HCT116 (cell line): ENCODE measurements at regions not wholly inside any gene's neighbourhood (a gene's known extent, or its start where the extent isn't known, plus 50 kb on each side); places are given as distances from the start of the nearest gene placed in this dataset.

ENCODE experiments used
- ATAC-seq: fragments of 200-7000 bp; cut with Tn5 transposase; 2 replicates; pipeline ENCODE4 v1.9.1; 2020; ENCODE audit warnings: mild to moderate bottlenecking, moderate library complexity
- BruUV-seq: library from RNA; stranded (reverse); fragments of 400-500 nt; replicated peaks from 2 replicates; lab custom pipeline; 2021; lab: Mats Ljungman, UMichigan
- CTCF ChIA-PET: fragments of 300-600 bp; sonication (Branson Sonifier 250); formaldehyde crosslinking; loops from one replicate; lab custom pipeline; 2021; ENCODE audit warnings: antibody characterized with exemption; lab: Charles Lee
- POLR2A ChIA-PET: fragments of 300-600, 350-600 bp; sonication (Branson Sonifier 250); formaldehyde crosslinking; loops from one replicate; lab custom pipeline; 2021; ENCODE audit warnings: antibody characterized with exemption; lab: Charles Lee
- RAD21 ChIA-PET, 2 experiments: fragments of 300-600 bp; sonication (Branson Sonifier 250); formaldehyde crosslinking; loops; one replicate each; lab custom pipeline; 2023; ENCODE audit warnings: low total read pairs in 2 of 2; ENCODE audit not compliant: uncharacterized antibody in 2 of 2, unreplicated experiment in 2 of 2, low non-redundant PET in 1 of 2; lab: Charles Lee
- DNase-seq: peaks from one replicate; pipeline ENCODE4 v3.0.0-alpha.2; 2010; ENCODE audit warnings: low read depth, low spot score
- H2AFZ ChIP-seq: fragments of 200-600 bp; shearing (Covaris generic), sonication (generic); 2 replicates; pipeline ENCODE4 v1.6.1; 2017; ENCODE audit warnings: low read depth, mixed run types, mixed read lengths, antibody characterized with exemption, low read length; ENCODE audit not compliant: poor library complexity, severe bottlenecking
- H3K27ac ChIP-seq: 2 replicates; pipeline ENCODE4 v1.5.1; 2012; ENCODE audit warnings: low read depth, low read length
- H3K27me3 ChIP-seq: fragments of 200-600 bp; sonication (generic); 2 replicates; pipeline ENCODE4 v1.6.1; 2016; ENCODE audit warnings: mixed run types, low read length, mixed read lengths; ENCODE audit not compliant: insufficient read depth
- H3K36me3 ChIP-seq, 2 experiments: fragments of 200-500 bp in 1 of 2; fragments of 200-600 bp in 1 of 2; sonication (Bioruptor generic) in 1 of 2; sonication (generic) in 1 of 2; 2 replicates each; pipeline versions ENCODE4 v1.5.1 to v1.6.1; 2014 to 2016; ENCODE audit warnings: low read length in 2 of 2, inconsistent platforms in 1 of 2, mixed read lengths in 1 of 2, mixed run types in 1 of 2; ENCODE audit not compliant: insufficient read depth in 2 of 2, control insufficient read depth in 1 of 2
- H3K4me1 ChIP-seq, 2 experiments: fragments of 200-600 bp in 1 of 2; sonication (generic) in 1 of 2; 2 replicates each; pipeline versions ENCODE4 v1.5.1 to v1.6.1; 2012 to 2017; ENCODE audit warnings: low read length in 2 of 2, inconsistent platforms in 1 of 2, mild to moderate bottlenecking in 1 of 2, mixed read lengths in 1 of 2, mixed run types in 1 of 2, moderate library complexity in 1 of 2; ENCODE audit not compliant: insufficient read depth in 2 of 2, control insufficient read depth in 1 of 2
- H3K4me2 ChIP-seq: fragments of 200-600 bp; sonication (generic); 2 replicates; pipeline ENCODE4 v1.6.1; 2017; ENCODE audit warnings: mixed run types, low read length, mixed read lengths
- H3K4me3 ChIP-seq, 2 experiments: fragments of 200-600 bp in 1 of 2; sonication (generic) in 1 of 2; replicated peaks in 1 of 2; 2 replicates each; pipeline ENCODE4 v1.5.1; 2011 to 2016; ENCODE audit warnings: low read length in 2 of 2, control low read depth in 1 of 2, low read depth in 1 of 2, mild to moderate bottlenecking in 1 of 2, mixed read lengths in 1 of 2, mixed run types in 1 of 2
- H3K79me2 ChIP-seq: fragments of 200-600 bp; sonication (generic); 2 replicates; pipeline ENCODE4 v1.6.1; 2017; ENCODE audit warnings: mild to moderate bottlenecking, mixed run types, low read length, moderate library complexity, mixed read lengths; ENCODE audit not compliant: insufficient read depth
- H3K9ac ChIP-seq: fragments of 200-600 bp; sonication (generic); 2 replicates; pipeline ENCODE4 v1.6.1; 2016; ENCODE audit warnings: low read length, mixed read lengths
- H3K9me2 ChIP-seq: fragments of 200-600 bp; sonication (generic), shearing (Covaris generic); 2 replicates; pipeline ENCODE4 v1.6.1; 2017; ENCODE audit warnings: mixed run types, mild to moderate bottlenecking, moderate library complexity; ENCODE audit not compliant: insufficient read depth
- H3K9me3 ChIP-seq, 2 experiments: fragments of 200-500 bp in 1 of 2; fragments of 200-600 bp in 1 of 2; sonication (Bioruptor generic) in 1 of 2; sonication (generic) in 1 of 2; 2 replicates each; pipeline ENCODE4 v1.6.1; 2014 to 2017; ENCODE audit warnings: low read length in 2 of 2, mixed read lengths in 2 of 2, inconsistent platforms in 1 of 2, low read depth in 1 of 2, mild to moderate bottlenecking in 1 of 2, mixed run types in 1 of 2, moderate library complexity in 1 of 2; ENCODE audit not compliant: control insufficient read depth in 1 of 2, insufficient read depth in 1 of 2
- H4K20me1 ChIP-seq: fragments of 200-600 bp; sonication (generic), shearing (Covaris generic); 2 replicates; pipeline ENCODE4 v1.6.1; 2017; ENCODE audit warnings: mixed run types, mild to moderate bottlenecking, moderate library complexity; ENCODE audit not compliant: insufficient read depth
- ATF3 ChIP-seq: IDR thresholded peaks from 2 replicates; pipeline ENCODE4 v1.6.1; 2012
- CBX3 ChIP-seq: IDR thresholded peaks from 2 replicates; pipeline ENCODE4 v1.6.1; 2012; ENCODE audit warnings: low read depth
- CEBPB ChIP-seq: IDR thresholded peaks from 2 replicates; pipeline ENCODE4 v1.6.1; 2012; ENCODE audit warnings: low read depth
- CTCF ChIP-seq, 3 experiments: fragments of 200-600 bp in 1 of 3; sonication (generic) in 1 of 3; IDR thresholded peaks in 2 of 3; conservative IDR thresholded peaks in 1 of 3; 2 replicates each; pipeline ENCODE4 v1.5.1; 2012 to 2017; ENCODE audit warnings: low read depth in 2 of 3, low read length in 2 of 3, antibody characterized with exemption in 1 of 3, borderline replicate concordance in 1 of 3, control low read depth in 1 of 3, mild to moderate bottlenecking in 1 of 3, mixed read lengths in 1 of 3, mixed run types in 1 of 3, moderate library complexity in 1 of 3; ENCODE audit not compliant: insufficient read depth in 1 of 3
- EGR1 ChIP-seq: IDR thresholded peaks from 2 replicates; pipeline ENCODE4 v1.6.1; 2012; ENCODE audit warnings: low read depth
- ELF1 ChIP-seq: IDR thresholded peaks from 2 replicates; pipeline ENCODE4 v1.6.1; 2012; ENCODE audit warnings: low read depth, borderline replicate concordance
- EZH2 ChIP-seq: fragments of 200-600 bp; sonication (generic); IDR thresholded peaks from 2 replicates; pipeline ENCODE4 v1.6.1; 2017; ENCODE audit warnings: antibody characterized with exemption, mixed run types
- EZH2phosphoT487 ChIP-seq: fragments of 200-600 bp; IDR thresholded peaks from 2 replicates; pipeline ENCODE4 v1.6.1; 2018; ENCODE audit warnings: antibody characterized with exemption, borderline replicate concordance
- FOSL1 ChIP-seq: IDR thresholded peaks from 2 replicates; pipeline ENCODE4 v1.6.1; 2012; ENCODE audit warnings: low read depth
- JUND ChIP-seq: IDR thresholded peaks from 2 replicates; pipeline ENCODE4 v1.6.1; 2012
- POLR2A ChIP-seq: IDR thresholded peaks from 2 replicates; pipeline ENCODE4 v1.7.0; 2011; ENCODE audit warnings: borderline replicate concordance; ENCODE audit not compliant: insufficient read depth, insufficient read length; ENCODE audit errors: extremely low read depth
- RAD21 ChIP-seq: IDR thresholded peaks from 2 replicates; pipeline ENCODE4 v1.6.1; 2012; ENCODE audit warnings: low read depth, mild to moderate bottlenecking
- SIN3A ChIP-seq: IDR thresholded peaks from 2 replicates; pipeline ENCODE4 v1.6.1; 2012; ENCODE audit warnings: low read depth
- SP1 ChIP-seq: IDR thresholded peaks from 2 replicates; pipeline ENCODE4 v1.6.1; 2012; ENCODE audit warnings: low read depth
- TCF7L2 ChIP-seq: IDR thresholded peaks from 2 replicates; pipeline ENCODE4 v1.7.0; 2011; ENCODE audit warnings: borderline replicate concordance, inconsistent platforms; ENCODE audit not compliant: insufficient read depth, insufficient read length; ENCODE audit errors: extremely low read depth
- YY1 ChIP-seq: IDR thresholded peaks from 2 replicates; pipeline ENCODE4 v1.6.1; 2011; ENCODE audit warnings: low read length, low read depth, moderate library complexity, mild to moderate bottlenecking; ENCODE audit not compliant: insufficient replicate concordance; ENCODE audit errors: extremely low read depth
- ZBTB33 ChIP-seq: IDR thresholded peaks from 2 replicates; pipeline ENCODE4 v1.6.1; 2011; ENCODE audit warnings: mild to moderate bottlenecking, low read length, moderate library complexity; ENCODE audit not compliant: insufficient replicate concordance; ENCODE audit errors: extremely low read depth
- ZFX ChIP-seq: fragments of 450-650 bp; IDR thresholded peaks from 2 replicates; pipeline ENCODE4 v1.6.1; 2017
- ZNF274 ChIP-seq: fragments of 200-500 bp; sonication (Bioruptor generic); IDR thresholded peaks from 2 replicates; pipeline ENCODE4 v1.6.1; 2014; ENCODE audit warnings: mild to moderate bottlenecking, low read depth, low read length, inconsistent platforms
- intact Hi-C: fragments of 100-400 bp; cut with micrococcal nuclease; formaldehyde crosslinking; loops from 2 replicates; pipeline ENCODE4 v1.10.0; 2022

GRCh38 chr6:86147859-86148258 lies 505.2 kb upstream of the SYNCRIP start:
- POLR2A ChIA-PET: no interaction called here
- TF ChIP-seq POLR2A (no peak), EZH2 (no peak), CTCF (IDR thresholded peaks at IDR 0.05 in 2 of 3, conservative IDR thresholded peaks at IDR 0.05 in 1 of 3; ENCODE audit: borderline replicate concordance in 1 of 3, insufficient read depth in 1 of 3, low read depth in 2 of 3, low read length in 2 of 3) (no peak), CEBPB (no peak), FOSL1 (no peak), TCF7L2 (no peak), SP1 (no peak), ATF3 (no peak), CBX3 (no peak), YY1 (no peak), EGR1 (no peak), EZH2phosphoT487 (no peak), ZFX (no peak), RAD21 (no peak), ELF1 (no peak), ZBTB33 (no peak), ZNF274 (no peak), JUND (no peak), SIN3A (no peak)
- RAD21 ChIA-PET: no interaction called here
- no peaks in the 10 kb centered on the region for H3K79me2 ChIP-seq
- H3K4me2 ChIP-seq: no peak overlapping the region
- intact Hi-C loops: no loop called here
- BruUV-seq: no TSS peak
- no peaks in the 10 kb centered on the region for H3K36me3 ChIP-seq
- no peak overlapping the region for H2AFZ ChIP-seq
- H3K4me3 ChIP-seq: no peak overlapping the region
- ATAC-seq (no peak), DNase-seq (no peak)
- no peaks in the 10 kb centered on the region for H4K20me1 ChIP-seq
- H3K9me3 ChIP-seq: no peaks in the 10 kb centered on the region
- H3K9ac ChIP-seq: no peak overlapping the region
- no peak overlapping the region for H3K27ac ChIP-seq
- CTCF ChIA-PET: no interaction called here
- no peaks in the 10 kb centered on the region for H3K4me1 ChIP-seq
- no peaks in the 10 kb centered on the region for H3K27me3 ChIP-seq
- no peaks in the 10 kb centered on the region for H3K9me2 ChIP-seq
